GM18858 (cell line): ENCODE measurements at regions not wholly inside any gene's neighbourhood (a gene's known extent, or its start where the extent isn't known, plus 50 kb on each side); places are given as distances from the start of the nearest gene placed in this dataset.

ENCODE experiments used
- ATAC-seq: cut with Tn5 transposase; IDR thresholded peaks from one replicate; pipeline ENCODE4 v1.9.1; 2021; ENCODE audit not compliant: unreplicated experiment

GRCh38 chr19:28520998-28521568 lies 691.9 kb downstream of the UQCRFS1 start:
- no peak for ATAC-seq

- ATAC-seq: no peak
Observed at GRCh38 chr19:28519952-28520861, 692.7 kb downstream of the UQCRFS1 start.

- no peak for ATAC-seq
Observed at GRCh38 chr19:28519218-28519779, 693.7 kb downstream of the UQCRFS1 start.

- ATAC-seq: no peak
Observed at GRCh38 chr19:28516415-28516872, 696.5 kb downstream of the UQCRFS1 start.

- no peak for ATAC-seq
Observed at GRCh38 chr19:28514166-28514565, 698.8 kb downstream of the UQCRFS1 start.

GRCh38 chr19:28511655-28512054 lies 701.3 kb downstream of the UQCRFS1 start:
- ATAC-seq: no peak

- no peak for ATAC-seq
Observed at GRCh38 chr19:28509079-28509895, 703.7 kb downstream of the UQCRFS1 start.

- ATAC-seq: no peak
Observed at GRCh38 chr19:28508666-28509065, 704.3 kb downstream of the UQCRFS1 start.

- no peak for ATAC-seq
Observed at GRCh38 chr19:28505933-28506332, 707.0 kb downstream of the UQCRFS1 start.

GRCh38 chr19:28505134-28505533 lies 707.8 kb downstream of the UQCRFS1 start:
- no peak for ATAC-seq

GRCh38 chr19:28504727-28505126 lies 708.2 kb downstream of the UQCRFS1 start:
- no peak for ATAC-seq

- ATAC-seq: no peak
Observed at GRCh38 chr19:28504139-28504538, 708.8 kb downstream of the UQCRFS1 start.

GRCh38 chr19:28502879-28503734 lies 709.8 kb downstream of the UQCRFS1 start:
- ATAC-seq: no peak

GRCh38 chr19:28501976-28502375 lies 711.0 kb downstream of the UQCRFS1 start:
- no peak for ATAC-seq

- ATAC-seq: no peak
Observed at GRCh38 chr19:28500982-28501630, 711.8 kb downstream of the UQCRFS1 start.

- no peak for ATAC-seq
Observed at GRCh38 chr19:28500296-28500695, 712.7 kb downstream of the UQCRFS1 start.

- ATAC-seq: no peak
Observed at GRCh38 chr19:28498404-28498976, 714.5 kb downstream of the UQCRFS1 start.

GRCh38 chr19:28497887-28498286 lies 715.1 kb downstream of the UQCRFS1 start:
- no peak for ATAC-seq

- no peak for ATAC-seq
Observed at GRCh38 chr19:28497137-28497536, 715.8 kb downstream of the UQCRFS1 start.
